ENCODE measurements at regions not wholly inside any gene's neighbourhood (a gene's known extent, or its start where the extent isn't known, plus 50 kb on each side); places are given as distances from the start of the nearest gene placed in this dataset.

GRCh38 chr13:64855506-64855905 lies 2374.6 kb downstream of the PCDH9 start:
- no TSS peak for BruUV-seq (replicated peaks)

GRCh38 chr13:64850017-64850416 lies 2380.1 kb downstream of the PCDH9 start:
- no TSS peak for BruUV-seq (replicated peaks)
- no peak overlapping the region for H3K4me3 ChIP-seq (replicated peaks in 1 of 3; ENCODE audit: insufficient read depth in 1 of 3, low read depth in 2 of 3, low read length in 3 of 3)

More at GRCh38 chr13:64855506-64855905, 2374.6 kb downstream of the PCDH9 start:
- CTCF ChIA-PET (ENCODE audit: low intra/inter-chr PET ratio, low total read pairs), result no interaction called here
- ATAC-seq (no peak), DNase-seq (ENCODE audit: low spot score) (no peak), FAIRE-seq (no peak)
- H4K20me1 ChIP-seq (ENCODE audit: insufficient read depth, low read length), result no peaks in the 10 kb centered on the region
- no peak overlapping the region for H2AFZ ChIP-seq (ENCODE audit: low read length)
- intact Hi-C loops (cut with micrococcal nuclease; ENCODE audit: unreplicated experiment), result no loop called here
- no peak overlapping the region for H3K4me3 ChIP-seq (replicated peaks in 1 of 3; ENCODE audit: insufficient read depth in 1 of 3, low read depth in 2 of 3, low read length in 3 of 3)
- H3K79me2 ChIP-seq (ENCODE audit: insufficient read depth, low read length), result no peaks in the 10 kb centered on the region
- no peaks in the 10 kb centered on the region for H3K36me3 ChIP-seq (replicated peaks in 1 of 2; ENCODE audit: control insufficient read depth in 1 of 2, insufficient read depth in 2 of 2, low read length in 2 of 2)
- H3K27ac ChIP-seq (ENCODE audit: extremely low read length, insufficient read depth, low read length), result no peak overlapping the region
- H3K4me1 ChIP-seq (ENCODE audit: insufficient read depth, low read length), result no peaks in the 10 kb centered on the region
- no peaks in the 10 kb centered on the region for H3K9me3 ChIP-seq (ENCODE audit: low read length)
- H3K27me3 ChIP-seq (ENCODE audit: control insufficient read depth in 1 of 2, insufficient read depth in 2 of 2, low read length in 2 of 2), result no peaks in the 10 kb centered on the region
- POLR2A ChIA-PET, result no interaction called here
- no peak overlapping the region for H3K9ac ChIP-seq (ENCODE audit: insufficient read depth, low read depth, low read length)
- no peak overlapping the region for H3K4me2 ChIP-seq (ENCODE audit: low read depth, low read length)
- TF ChIP-seq HOXA5 (CRISPR knock-in tag; IDR thresholded peaks at IDR 0.05) (no peak), ETV6 (CRISPR knock-in tag; conservative IDR thresholded peaks at IDR 0.05) (no peak)
- in situ Hi-C loops (cut with HindIII; ENCODE audit: extremely low pct_ligation_motif_present, low pct_unique_long_range_greater_than_20kb), result no loop called here

More at GRCh38 chr13:64850017-64850416, 2380.1 kb downstream of the PCDH9 start:
- H4K20me1 ChIP-seq (ENCODE audit: insufficient read depth, low read length), result no peaks in the 10 kb centered on the region
- no peaks in the 10 kb centered on the region for H3K27me3 ChIP-seq (ENCODE audit: control insufficient read depth in 1 of 2, insufficient read depth in 2 of 2, low read length in 2 of 2)
- no peak overlapping the region for H3K4me2 ChIP-seq (ENCODE audit: low read depth, low read length)
- CTCF ChIA-PET (ENCODE audit: low intra/inter-chr PET ratio, low total read pairs), result no interaction called here
- POLR2A ChIA-PET, result no interaction called here
- no peaks in the 10 kb centered on the region for H3K79me2 ChIP-seq (ENCODE audit: insufficient read depth, low read length)
- no peak overlapping the region for H3K27ac ChIP-seq (ENCODE audit: extremely low read length, insufficient read depth, low read length)
- H3K9ac ChIP-seq (ENCODE audit: insufficient read depth, low read depth, low read length), result no peak overlapping the region
- DNase-seq (ENCODE audit: low spot score) (no peak), FAIRE-seq (no peak), ATAC-seq (no peak)
- no peaks in the 10 kb centered on the region for H3K4me1 ChIP-seq (ENCODE audit: insufficient read depth, low read length)
- intact Hi-C loops (cut with micrococcal nuclease; ENCODE audit: unreplicated experiment) (no loop called here), in situ Hi-C loops (cut with HindIII; ENCODE audit: extremely low pct_ligation_motif_present, low pct_unique_long_range_greater_than_20kb) (no loop called here)
- TF ChIP-seq ZNF260 (CRISPR knock-in tag; IDR thresholded peaks at IDR 0.05; ENCODE audit: borderline replicate concordance, low read depth) (no peak), DBP (CRISPR knock-in tag; IDR thresholded peaks at IDR 0.05; ENCODE audit: not compliant biosample characterization) (no peak)
- no peaks in the 10 kb centered on the region for H3K9me3 ChIP-seq (ENCODE audit: low read length)
- H3K36me3 ChIP-seq (replicated peaks in 1 of 2; ENCODE audit: control insufficient read depth in 1 of 2, insufficient read depth in 2 of 2, low read length in 2 of 2), result no peaks in the 10 kb centered on the region
- H2AFZ ChIP-seq (ENCODE audit: low read length), result no peak overlapping the region
